Muscle of leg (tissue), 3 donors: ENCODE measurements at regions not wholly inside any gene's neighbourhood (a gene's known extent, or its start where the extent isn't known, plus 50 kb on each side); places are given as distances from the start of the nearest gene placed in this dataset.
A peak's percentile ranks its signal among the peaks of the same experiment; 100 is the strongest.
"Not testable (repeated sequence)": the region's sequence is repeated elsewhere in the genome, so short reads cannot be mapped to it uniquely, and the experiment has no call there.

ENCODE experiments used
- DNase-seq: peaks from one replicate; pipeline ENCODE4 v3.0.0; 2013
- H3K27ac ChIP-seq: one replicate; pipeline ENCODE4 v1.5.1; 2013; ENCODE audit warnings: mild to moderate bottlenecking, low read length, control low read depth
- H3K27me3 ChIP-seq: one replicate; pipeline ENCODE4 v1.6.1; 2013; ENCODE audit warnings: low read length; ENCODE audit not compliant: control insufficient read depth, insufficient read depth
- H3K36me3 ChIP-seq: one replicate; pipeline ENCODE4 v1.6.1; 2013; ENCODE audit warnings: low read length; ENCODE audit not compliant: control insufficient read depth, insufficient read depth
- H3K4me1 ChIP-seq: one replicate; pipeline ENCODE4 v1.6.1; 2013; ENCODE audit warnings: low read length; ENCODE audit not compliant: control insufficient read depth, insufficient read depth
- H3K4me3 ChIP-seq: one replicate; pipeline ENCODE4 v1.5.1; 2013; ENCODE audit warnings: low read length, control low read depth
- H3K9me3 ChIP-seq: replicated peaks from 2 replicates; pipeline ENCODE4 v1.6.1; 2013; ENCODE audit warnings: low read depth, low read length; ENCODE audit not compliant: control insufficient read depth
- WGBS: methylation state at CpG from one replicate; pipeline ENCODE4 v1.1.5; 2013; ENCODE audit warnings: missing lambda C conversion rate; ENCODE audit not compliant: insufficient coverage; 5-methylcytosine and 5-hydroxymethylcytosine counted together

DNA sequence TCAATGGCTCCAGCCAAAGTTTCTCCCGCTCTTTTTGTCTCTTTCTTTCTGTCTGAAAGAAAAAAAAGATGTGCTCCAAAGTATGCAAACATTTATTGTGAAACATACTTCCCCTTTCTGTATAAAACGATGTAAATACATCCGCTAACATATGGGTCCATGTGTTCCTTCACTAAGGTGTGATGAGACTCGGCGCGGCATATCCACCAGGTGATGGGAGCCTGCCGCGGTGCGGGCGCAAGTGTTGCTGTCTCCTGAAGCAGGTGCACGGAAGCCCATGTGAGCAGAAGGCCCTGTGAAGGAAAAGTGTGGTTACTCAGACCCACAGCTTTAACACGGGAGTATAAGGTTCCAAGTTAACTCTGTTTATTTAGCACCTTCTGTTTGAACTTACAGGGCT is 466.6 kb upstream of the C1orf87 start:
- no peaks in the 10 kb centered on the region for H3K27me3 ChIP-seq
- H3K9me3 ChIP-seq = peaks cover 14% of the 10 kb centered on the region
- H3K4me1 ChIP-seq = no peaks in the 10 kb centered on the region
- no peaks in the 10 kb centered on the region for H3K36me3 ChIP-seq
- H3K27ac ChIP-seq = no peak overlapping the region
- H3K4me3 ChIP-seq = no peak overlapping the region
- no peak for DNase-seq
- WGBS = 95% methylated on average over 8 of the region's 12 CpGs

DNA sequence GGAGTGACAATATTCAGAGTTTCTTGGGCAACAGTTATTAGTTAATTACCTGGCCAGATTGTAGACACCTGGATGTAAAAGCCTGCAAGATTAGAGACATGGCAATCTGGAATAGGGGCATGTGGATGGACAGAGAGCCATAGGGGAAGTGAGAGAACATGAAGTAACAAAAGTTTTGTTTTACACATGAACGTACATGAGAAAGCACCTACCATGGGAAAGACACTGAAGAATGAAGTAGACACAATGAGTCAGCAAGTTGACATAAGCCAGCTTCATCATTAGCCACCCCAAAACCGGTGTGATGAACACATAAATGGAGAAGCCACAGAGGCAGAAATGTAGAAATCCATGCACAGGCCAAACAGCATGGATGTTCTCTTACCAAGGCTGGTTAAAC is 462.1 kb upstream of the C1orf87 start:
- H3K36me3 ChIP-seq = no peaks in the 10 kb centered on the region
- H3K9me3 ChIP-seq = peaks cover 14% of the 10 kb centered on the region
- H3K27ac ChIP-seq = no peak overlapping the region
- DNase-seq = no peak
- no peaks in the 10 kb centered on the region for H3K4me1 ChIP-seq
- H3K4me3 ChIP-seq = no peak overlapping the region
- WGBS = 81% methylated on average over 2 of the region's 2 CpGs
- no peaks in the 10 kb centered on the region for H3K27me3 ChIP-seq

DNA sequence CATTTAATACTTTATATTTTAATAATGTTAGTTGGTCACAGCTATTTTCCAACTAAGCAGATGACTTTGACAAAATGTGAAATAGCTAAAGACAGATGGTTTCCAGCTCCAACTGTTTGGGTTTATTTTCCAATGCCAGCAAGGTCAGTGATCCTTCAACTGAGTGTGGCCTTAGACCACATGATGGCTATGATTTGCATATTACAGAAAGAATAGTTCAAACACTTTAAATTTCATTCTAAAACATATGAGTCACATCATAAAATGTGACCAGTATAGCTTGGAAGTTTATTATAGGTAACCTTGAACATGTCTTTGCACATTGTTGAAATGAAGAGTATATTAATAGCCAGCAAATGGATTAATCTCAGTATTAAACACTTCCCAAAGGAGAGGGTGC is 454.0 kb upstream of the C1orf87 start:
- no peak overlapping the region for H3K4me3 ChIP-seq
- H3K36me3 ChIP-seq = no peaks in the 10 kb centered on the region
- no peaks in the 10 kb centered on the region for H3K4me1 ChIP-seq
- H3K27ac ChIP-seq = no peak overlapping the region
- no peaks in the 10 kb centered on the region for H3K27me3 ChIP-seq
- no peak for DNase-seq
- H3K9me3 ChIP-seq = no peaks in the 10 kb centered on the region

DNA sequence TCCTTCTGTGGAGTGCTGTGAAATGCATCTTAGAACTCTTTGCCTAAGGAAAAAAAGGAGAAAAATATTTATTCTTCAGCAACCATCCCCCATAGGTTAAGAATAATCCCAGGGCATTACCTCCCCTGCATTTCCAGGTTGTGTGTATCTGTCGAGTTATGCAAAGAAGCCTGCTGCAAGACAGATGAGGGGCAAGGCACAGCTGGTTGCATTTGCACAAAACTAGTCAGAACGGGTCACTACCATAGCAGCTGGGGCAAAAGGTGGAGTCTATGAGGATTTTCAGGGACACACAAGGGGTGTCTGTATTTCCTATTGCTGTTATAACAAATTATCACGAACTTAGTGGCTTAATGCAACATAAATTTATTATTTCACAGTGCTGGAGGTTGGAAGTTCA is 443.4 kb upstream of the C1orf87 start:
- peaks cover 4% of the 10 kb centered on the region for H3K4me1 ChIP-seq
- no peak for DNase-seq
- WGBS = 80% methylated on average over 1 of the region's 3 CpGs
- H3K9me3 ChIP-seq = no peaks in the 10 kb centered on the region
- H3K4me3 ChIP-seq = no peak overlapping the region
- no peaks in the 10 kb centered on the region for H3K27me3 ChIP-seq
- no peaks in the 10 kb centered on the region for H3K36me3 ChIP-seq
- H3K27ac ChIP-seq = no peak overlapping the region

DNA sequence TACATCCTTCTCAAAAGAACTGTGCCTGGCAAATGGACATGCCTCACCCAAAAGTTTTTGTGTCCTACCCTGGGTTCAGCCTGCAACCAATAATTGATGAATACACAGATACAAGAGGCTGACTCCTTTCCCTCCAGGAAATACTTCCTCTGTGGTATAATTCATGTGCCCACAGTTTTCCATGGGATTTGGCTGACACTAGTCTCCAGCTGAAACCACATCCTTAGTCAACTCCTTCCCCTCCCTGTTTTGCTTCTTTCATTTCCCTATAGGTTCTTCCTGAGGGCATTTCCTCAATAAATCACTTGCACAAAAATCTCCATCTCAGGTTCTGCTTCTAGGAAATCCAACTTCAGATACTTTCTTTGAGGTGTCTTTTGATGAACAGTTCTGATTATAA is 436.6 kb upstream of the C1orf87 start:
- Histone ChIP-seq H3K27ac (no peak overlapping the region), H3K4me3 (no peak overlapping the region), H3K4me1 (no peaks in the 10 kb centered on the region), H3K9me3 (no peaks in the 10 kb centered on the region), H3K36me3 (no peaks in the 10 kb centered on the region), H3K27me3 (no peaks in the 10 kb centered on the region)
- DNase-seq = peak; percentile 28

DNA sequence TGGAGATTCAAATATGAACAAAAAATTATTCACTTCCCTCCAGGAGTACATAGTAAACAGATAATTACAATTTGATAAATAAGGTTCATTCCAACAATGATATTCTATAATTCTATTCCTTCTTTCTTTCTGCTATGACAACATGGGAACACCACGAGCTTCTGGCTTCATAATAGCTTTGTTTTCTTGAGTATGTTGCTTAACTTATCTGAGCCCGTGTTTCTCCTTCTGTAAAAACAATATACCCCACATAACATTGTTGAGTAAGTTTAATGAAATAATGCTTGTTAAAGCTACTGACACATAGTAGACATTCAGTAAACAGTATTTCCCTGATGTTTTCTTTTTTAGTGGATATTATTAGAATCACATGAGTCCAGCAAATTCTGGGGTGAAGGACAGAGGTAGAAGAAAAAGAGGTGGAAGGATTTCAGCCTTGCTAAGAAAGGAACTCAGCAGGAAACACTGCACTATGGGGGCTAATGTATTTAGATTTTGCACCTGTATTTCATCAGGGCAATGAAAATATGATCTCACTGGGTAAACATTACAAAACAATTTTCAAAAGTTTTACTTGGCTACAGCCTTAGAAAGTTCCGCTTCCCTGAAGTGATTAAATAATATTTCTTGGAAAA is 430.8 kb upstream of the C1orf87 start:
- no peaks in the 10 kb centered on the region for H3K27me3 ChIP-seq
- no peaks in the 10 kb centered on the region for H3K36me3 ChIP-seq
- H3K4me3 ChIP-seq = no peak overlapping the region
- peak; percentile 74 for DNase-seq
- peak overlapping the region; percentile 76 for H3K27ac ChIP-seq
- WGBS = no CpG with 5 or more reads among the region's 3 CpGs
- no peaks in the 10 kb centered on the region for H3K9me3 ChIP-seq
- peaks cover 14% of the 10 kb centered on the region for H3K4me1 ChIP-seq

DNA sequence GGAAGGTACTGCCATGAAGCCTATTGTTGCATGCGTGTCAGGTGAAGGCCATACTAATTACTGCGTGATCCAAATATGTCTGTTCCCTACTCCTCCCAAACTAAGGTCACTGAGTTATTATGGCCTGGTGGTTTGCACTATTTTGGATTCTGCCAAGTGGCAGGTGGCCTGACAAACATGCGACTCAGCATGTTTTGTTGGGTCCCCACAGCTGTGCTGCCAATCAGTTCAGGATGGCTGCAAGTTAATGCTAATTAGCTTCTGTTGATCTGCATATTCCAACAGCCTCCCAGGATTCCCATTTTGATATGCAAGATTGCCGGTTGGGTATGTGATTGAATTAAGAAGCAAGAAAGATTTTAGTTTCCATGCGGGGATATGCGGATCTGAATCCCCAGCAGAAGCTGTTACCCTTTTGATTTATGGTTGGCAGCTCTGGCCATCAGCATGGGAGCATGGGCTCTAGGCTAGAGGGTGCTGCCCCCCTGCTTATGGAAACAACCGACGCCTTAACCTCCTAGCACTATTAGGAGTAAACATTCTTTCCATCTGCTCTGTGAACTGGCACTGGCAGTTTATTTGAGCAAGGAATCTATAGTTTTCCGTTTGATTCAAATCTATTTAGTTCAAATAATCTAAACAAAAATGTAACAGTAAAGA is 429.8 kb upstream of the C1orf87 start:
- Histone ChIP-seq H3K4me1 (peaks cover 14% of the 10 kb centered on the region), H3K27me3 (no peaks in the 10 kb centered on the region), H3K4me3 (no peak overlapping the region), H3K36me3 (no peaks in the 10 kb centered on the region), H3K27ac (peak overlapping the region; percentile 76), H3K9me3 (peaks cover 2% of the 10 kb centered on the region)
- DNase-seq = peak; percentile 90
- WGBS = 80% methylated on average over 6 of the region's 9 CpGs

DNA sequence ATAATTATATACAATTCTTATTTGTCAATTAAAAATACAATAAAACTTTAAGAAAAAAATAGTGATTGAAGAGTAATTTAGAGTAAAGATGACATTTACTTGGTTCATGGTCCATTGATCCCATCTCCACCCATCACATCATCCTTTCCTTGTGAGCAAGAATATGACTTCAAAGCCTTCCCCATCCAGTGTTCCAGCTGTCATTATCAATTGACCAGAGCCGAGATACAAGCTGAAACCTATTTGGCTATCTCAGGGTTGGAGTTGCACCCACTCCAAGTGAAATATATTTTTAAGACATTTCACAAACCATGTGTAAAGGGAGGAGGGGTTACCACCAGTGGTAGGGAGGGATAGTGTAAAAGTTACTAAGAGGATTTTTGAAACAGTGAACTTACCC is 428.9 kb upstream of the C1orf87 start:
- Histone ChIP-seq H3K27ac (peak overlapping the region; percentile 76), H3K9me3 (peaks cover 10% of the 10 kb centered on the region), H3K36me3 (no peaks in the 10 kb centered on the region), H3K4me3 (no peak overlapping the region), H3K27me3 (no peaks in the 10 kb centered on the region), H3K4me1 (peaks cover 14% of the 10 kb centered on the region)
- WGBS = no CpG with 5 or more reads among the region's 1 CpG
- no peak for DNase-seq

DNA sequence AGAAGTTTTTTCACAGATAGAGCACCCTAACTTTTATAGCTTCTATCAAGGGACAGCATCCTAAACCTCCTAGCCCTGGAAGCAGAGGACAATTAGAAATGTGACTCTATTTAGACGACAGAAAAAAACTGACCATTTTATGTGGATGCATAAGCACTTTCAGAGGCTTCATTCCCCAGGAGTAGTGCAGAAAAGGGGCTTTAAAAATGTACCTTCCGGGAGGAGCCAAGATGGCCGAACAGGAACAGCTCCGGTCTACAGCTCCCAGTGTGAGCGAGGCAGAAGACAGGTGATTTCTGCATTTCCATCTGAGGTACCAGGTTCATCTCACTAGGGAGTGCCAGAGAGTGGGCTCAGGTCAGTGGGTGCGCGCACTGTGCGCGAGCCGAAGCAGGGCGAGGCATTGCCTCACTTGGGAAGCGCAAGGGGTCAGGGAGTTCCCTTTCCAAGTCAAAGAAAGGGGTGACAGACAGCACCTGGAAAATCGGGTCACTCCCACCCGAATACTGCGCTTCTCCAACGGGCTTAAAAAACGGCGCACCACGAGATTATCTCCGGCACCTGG is 416.4 kb upstream of the C1orf87 start:
- DNase-seq, H3K9me3 ChIP-seq, H3K4me3 ChIP-seq, H3K4me1 ChIP-seq, H3K36me3 ChIP-seq, H3K27me3 ChIP-seq, H3K27ac ChIP-seq: not testable (repeated sequence)
- WGBS = 87% methylated on average over 17 of the region's 20 CpGs

DNA sequence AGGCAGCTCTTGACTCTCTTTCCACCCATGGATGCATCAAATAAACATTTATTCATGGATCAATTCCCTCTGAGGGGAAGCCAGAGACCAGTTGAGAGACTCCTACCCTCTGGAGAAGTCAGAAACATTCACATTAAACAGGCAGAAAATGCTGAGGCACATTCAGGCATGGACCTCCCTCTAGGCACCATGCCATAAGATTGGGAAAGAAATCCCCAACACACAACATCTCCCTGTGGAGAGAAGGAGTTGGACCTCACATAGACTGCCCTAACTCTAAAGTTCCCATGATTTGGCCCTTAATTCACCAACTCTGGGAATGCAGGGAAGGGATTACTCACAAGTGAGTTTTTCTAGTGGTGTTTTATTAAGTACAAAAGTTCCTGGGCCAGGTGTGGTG is 415.3 kb upstream of the C1orf87 start:
- no peak for DNase-seq
- H3K27ac ChIP-seq = no peak overlapping the region
- no peaks in the 10 kb centered on the region for H3K36me3 ChIP-seq
- H3K4me1 ChIP-seq = no peaks in the 10 kb centered on the region
- H3K27me3 ChIP-seq = no peaks in the 10 kb centered on the region
- H3K9me3 ChIP-seq = peaks cover 2% of the 10 kb centered on the region
- H3K4me3 ChIP-seq = no peak overlapping the region
